ENCODE measurements at regions not wholly inside any gene's neighbourhood (a gene's known extent, or its start where the extent isn't known, plus 50 kb on each side); places are given as distances from the start of the nearest gene placed in this dataset.
"Not testable (repeated sequence)": the region's sequence is repeated elsewhere in the genome, so short reads cannot be mapped to it uniquely, and the experiment has no call there.

DNA sequence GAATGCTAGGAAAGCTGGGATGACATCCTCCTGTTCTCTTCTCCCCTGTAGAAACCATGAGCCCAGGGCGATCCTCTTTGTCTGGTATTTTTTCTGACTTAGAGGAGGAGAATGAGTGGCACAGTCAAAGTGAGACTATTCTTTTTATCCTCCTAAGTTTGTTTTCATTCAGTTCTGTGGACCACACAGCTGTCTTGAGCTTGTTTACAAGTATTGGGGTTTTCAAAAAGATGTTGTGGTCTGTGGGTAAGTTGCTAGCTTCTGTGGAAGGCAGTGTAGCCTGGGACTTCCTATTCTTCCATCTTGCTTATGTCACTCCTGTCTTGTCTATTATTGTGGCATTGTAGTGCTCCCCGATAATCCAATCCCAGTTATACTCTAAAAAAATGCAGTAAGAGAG lies 223.0 kb downstream of the PAPSS1 start:
- no peak for DNase-seq (ENCODE audit: extremely low read depth, low read depth)
- TF ChIP-seq, protein P1, sequence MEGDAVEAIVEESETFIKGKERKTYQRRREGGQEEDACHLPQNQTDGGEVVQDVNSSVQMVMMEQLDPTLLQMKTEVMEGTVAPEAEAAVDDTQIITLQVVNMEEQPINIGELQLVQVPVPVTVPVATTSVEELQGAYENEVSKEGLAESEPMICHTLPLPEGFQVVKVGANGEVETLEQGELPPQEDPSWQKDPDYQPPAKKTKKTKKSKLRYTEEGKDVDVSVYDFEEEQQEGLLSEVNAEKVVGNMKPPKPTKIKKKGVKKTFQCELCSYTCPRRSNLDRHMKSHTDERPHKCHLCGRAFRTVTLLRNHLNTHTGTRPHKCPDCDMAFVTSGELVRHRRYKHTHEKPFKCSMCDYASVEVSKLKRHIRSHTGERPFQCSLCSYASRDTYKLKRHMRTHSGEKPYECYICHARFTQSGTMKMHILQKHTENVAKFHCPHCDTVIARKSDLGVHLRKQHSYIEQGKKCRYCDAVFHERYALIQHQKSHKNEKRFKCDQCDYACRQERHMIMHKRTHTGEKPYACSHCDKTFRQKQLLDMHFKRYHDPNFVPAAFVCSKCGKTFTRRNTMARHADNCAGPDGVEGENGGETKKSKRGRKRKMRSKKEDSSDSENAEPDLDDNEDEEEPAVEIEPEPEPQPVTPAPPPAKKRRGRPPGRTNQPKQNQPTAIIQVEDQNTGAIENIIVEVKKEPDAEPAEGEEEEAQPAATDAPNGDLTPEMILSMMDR (IDR thresholded peaks at IDR 0.05; ENCODE audit: low read depth, low read length) = no peak

DNA sequence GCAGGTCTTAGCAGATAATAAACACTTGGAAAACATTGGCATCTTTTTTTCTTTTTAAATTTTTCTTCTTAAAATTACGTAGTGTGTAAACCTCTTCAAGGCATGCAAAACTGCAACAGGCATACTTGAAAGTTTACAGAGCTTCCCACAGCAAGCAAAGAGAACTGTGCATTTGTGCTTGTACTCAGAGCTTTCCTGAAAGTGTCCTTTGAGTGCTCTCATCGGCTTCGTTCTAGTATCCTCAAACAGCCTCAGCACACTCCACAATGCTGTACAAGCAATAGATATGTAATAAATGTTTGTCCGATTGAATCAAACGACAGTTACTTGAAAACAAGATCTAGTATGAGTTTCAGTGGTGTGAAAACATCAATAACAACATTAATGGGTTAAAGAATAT lies 227.5 kb downstream of the PAPSS1 start:
- TF ChIP-seq, protein P1 (IDR thresholded peaks at IDR 0.05; ENCODE audit: low read depth, low read length) = no peak
- no peak for DNase-seq (ENCODE audit: extremely low read depth, low read depth)

DNA sequence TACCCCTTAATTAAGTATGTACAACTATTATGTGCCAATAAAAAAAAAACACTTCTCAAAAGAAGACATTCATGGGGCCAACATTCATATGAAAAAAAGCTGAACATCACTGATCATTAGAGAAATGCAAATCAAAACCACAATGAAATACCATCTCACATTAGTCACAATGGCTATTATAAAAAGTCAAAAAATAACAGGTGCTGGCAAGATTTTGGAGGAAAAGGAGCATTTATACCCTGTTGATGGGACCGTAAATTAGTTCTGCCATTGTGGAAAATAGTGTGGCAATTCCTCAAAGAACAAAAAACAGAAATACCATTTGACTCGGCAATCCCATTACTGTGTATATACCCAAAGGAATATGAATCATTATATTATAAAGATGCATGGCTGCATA lies 229.9 kb downstream of the PAPSS1 start:
- TF ChIP-seq, protein P1 (IDR thresholded peaks at IDR 0.05; ENCODE audit: low read depth, low read length) = no peak
- DNase-seq (ENCODE audit: extremely low read depth, low read depth) = no peak

DNA sequence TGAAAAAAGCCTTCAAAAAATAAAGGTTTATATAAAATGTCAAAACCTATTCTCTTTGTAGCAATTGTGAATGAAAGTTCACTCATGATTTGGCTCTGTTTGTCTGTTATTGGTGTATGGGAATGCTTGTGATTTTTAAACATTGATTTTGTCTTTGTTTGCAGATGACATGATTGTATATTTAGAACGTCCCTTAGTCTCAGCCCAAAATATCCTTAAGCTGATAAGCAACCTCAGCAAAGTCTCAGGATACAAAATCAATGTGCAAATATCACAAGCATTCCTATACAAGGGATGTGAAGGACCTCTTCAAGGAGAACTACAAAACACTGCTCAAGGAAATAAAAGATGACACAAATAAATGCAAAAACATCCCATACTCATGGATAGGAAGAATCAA lies 236.4 kb downstream of the PAPSS1 start:
- DNase-seq (ENCODE audit: extremely low read depth, low read depth) = not testable (repeated sequence)

DNA sequence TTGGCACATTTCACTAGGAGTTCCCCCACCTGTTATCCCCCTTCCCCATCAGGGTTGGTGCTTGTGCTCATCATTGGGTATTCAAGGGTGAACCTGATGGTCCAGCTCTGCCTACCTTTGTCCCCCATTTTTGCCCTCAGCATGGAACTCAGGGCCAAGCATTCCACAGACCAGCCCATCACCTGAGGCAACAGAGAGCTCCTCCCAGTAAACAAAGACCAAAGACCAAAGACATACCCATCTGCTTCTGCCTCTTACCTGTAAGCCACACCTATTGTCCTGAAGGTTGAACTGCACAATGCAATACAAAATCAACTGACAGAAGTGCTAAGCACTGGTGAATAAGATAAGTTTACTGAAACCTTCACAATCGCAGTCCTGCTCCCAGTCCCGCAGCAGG lies 237.5 kb downstream of the PAPSS1 start:
- TF ChIP-seq, protein P1 (IDR thresholded peaks at IDR 0.05; ENCODE audit: low read depth, low read length) = no peak
- DNase-seq (ENCODE audit: extremely low read depth, low read depth) = no peak

DNA sequence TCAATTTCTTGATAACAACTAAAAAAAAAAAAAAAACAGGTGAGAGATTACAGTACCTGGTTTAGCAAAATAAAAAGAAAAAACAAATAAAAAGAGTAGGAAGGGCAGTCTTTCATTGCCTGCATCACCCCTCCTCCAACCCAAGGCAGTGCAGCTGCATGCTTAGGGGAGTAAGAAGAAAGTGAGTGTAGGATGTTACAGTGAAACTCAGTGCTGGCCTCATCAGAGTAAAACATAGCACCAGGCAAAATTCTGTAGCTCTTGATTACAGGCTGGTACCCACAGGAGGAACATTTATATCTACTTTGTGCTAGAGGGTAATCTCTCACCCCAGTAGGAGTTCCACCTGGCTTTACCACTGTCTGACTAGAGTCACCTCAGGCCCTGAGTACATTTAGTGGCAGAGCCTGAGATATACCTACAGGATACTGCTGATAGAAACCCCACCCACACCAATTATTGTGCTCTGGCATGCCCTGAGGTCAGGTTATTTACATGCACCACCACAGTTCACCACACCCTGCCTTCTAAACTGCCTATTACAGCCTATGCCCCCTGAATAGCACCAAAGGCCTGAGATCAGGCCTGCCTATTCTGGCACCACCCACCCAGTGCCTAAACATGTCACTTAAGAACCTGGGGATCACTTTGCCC lies 241.6 kb downstream of the PAPSS1 start:
- DNase-seq (ENCODE audit: extremely low read depth, low read depth) = no peak
- TF ChIP-seq, protein P1 (IDR thresholded peaks at IDR 0.05; ENCODE audit: low read depth, low read length) = no peak

DNA sequence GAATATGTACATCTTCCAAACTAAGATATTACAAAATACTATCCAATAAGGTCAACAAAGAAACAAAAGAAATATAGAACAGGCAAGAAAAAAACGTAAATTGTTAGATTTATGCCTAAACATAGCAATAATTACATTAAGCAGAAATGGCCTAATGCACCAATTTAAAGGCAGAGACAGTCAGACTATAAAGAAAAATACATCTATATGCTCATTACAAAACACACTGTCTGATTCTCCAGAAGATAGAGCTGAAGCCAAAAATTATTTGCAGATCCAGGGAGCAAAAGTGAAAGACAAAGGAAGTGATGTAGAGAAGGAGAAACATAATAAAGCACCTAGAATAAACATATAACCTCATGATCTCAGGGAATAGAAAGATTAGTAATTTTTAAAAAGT lies 246.9 kb downstream of the PAPSS1 start:
- no peak for DNase-seq (ENCODE audit: extremely low read depth, low read depth)

More for the DNA sequence above, 246.9 kb downstream of the PAPSS1 start:
- TF ChIP-seq, protein P1 (IDR thresholded peaks at IDR 0.05; ENCODE audit: low read depth, low read length) = no peak

Data from AG09319 (cell line).